ENCODE measurements at regions not wholly inside any gene's neighbourhood (a gene's known extent, or its start where the extent isn't known, plus 50 kb on each side); places are given as distances from the start of the nearest gene placed in this dataset.

DNA sequence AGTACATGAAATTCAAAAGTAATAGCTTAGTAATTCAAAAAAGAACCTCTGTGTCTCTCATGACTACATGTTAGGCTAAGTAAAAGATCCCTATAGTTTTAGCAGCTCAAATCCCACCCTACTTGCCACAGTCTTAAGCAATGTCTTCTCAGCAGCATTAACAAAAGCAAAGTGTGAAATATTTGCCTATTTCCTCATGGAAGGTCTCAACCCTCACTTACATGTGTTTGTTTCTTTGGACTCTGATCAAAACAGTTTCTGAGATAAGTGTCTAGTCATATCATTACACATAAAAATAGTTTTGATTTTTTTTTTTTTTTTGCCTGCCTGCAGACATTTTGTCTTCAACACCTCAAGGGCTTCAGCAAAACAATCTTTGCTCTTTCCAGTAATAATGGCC is 310.5 kb downstream of the CETN3 start:
- Histone ChIP-seq H3K27ac (no peak overlapping the region), H3K4me1 (no peaks in the 10 kb centered on the region), H3K27me3 (no peaks in the 10 kb centered on the region), H3K4me3 (no peak overlapping the region), H3K9me3 (no peaks in the 10 kb centered on the region), H3K36me3 (no peaks in the 10 kb centered on the region)
- TF ChIP-seq POLR2AphosphoS5 (IDR thresholded peaks at IDR 0.05) (no peak), EP300 (IDR thresholded peaks at IDR 0.05) (no peak), POLR2A (IDR thresholded peaks at IDR 0.05) (no peak), CTCF (IDR thresholded peaks at IDR 0.05) (no peak)
- ATAC-seq = no peak

- TF ChIP-seq EP300 (IDR thresholded peaks at IDR 0.05) (no peak), CTCF (IDR thresholded peaks at IDR 0.05) (no peak), POLR2AphosphoS5 (IDR thresholded peaks at IDR 0.05) (no peak), POLR2A (IDR thresholded peaks at IDR 0.05) (no peak)
- no peak for ATAC-seq
- H3K4me3 ChIP-seq = no peak overlapping the region
- no peaks in the 10 kb centered on the region for H3K36me3 ChIP-seq
- no peak overlapping the region for H3K27ac ChIP-seq
- H3K27me3 ChIP-seq = no peaks in the 10 kb centered on the region
- H3K4me1 ChIP-seq = no peaks in the 10 kb centered on the region
- WGBS, 2 donors (ENCODE audit: low coverage in 1 of 2) = 91 to 94% methylated on average over 4 of the region's 4 CpGs
- H3K9me3 ChIP-seq = no peaks in the 10 kb centered on the region
Measured at GRCh38 chr5:90097082-90097477, 312.5 kb downstream of the CETN3 start.

- no peak overlapping the region for H3K27ac ChIP-seq
- ATAC-seq = no peak
- WGBS, 2 donors (ENCODE audit: low coverage in 1 of 2) = 54 to 76% methylated on average over 2 to 6 of the region's 6 CpGs
- no peaks in the 10 kb centered on the region for H3K9me3 ChIP-seq
- TF ChIP-seq CTCF (IDR thresholded peaks at IDR 0.05) (no peak), EP300 (IDR thresholded peaks at IDR 0.05) (no peak), POLR2A (IDR thresholded peaks at IDR 0.05) (no peak)
- H3K27me3 ChIP-seq = no peaks in the 10 kb centered on the region
- no peak overlapping the region for H3K4me3 ChIP-seq
- no peaks in the 10 kb centered on the region for H3K36me3 ChIP-seq
- H3K4me1 ChIP-seq = no peaks in the 10 kb centered on the region
Measured at GRCh38 chr5:90096415-90097081, 313.0 kb downstream of the CETN3 start.

DNA sequence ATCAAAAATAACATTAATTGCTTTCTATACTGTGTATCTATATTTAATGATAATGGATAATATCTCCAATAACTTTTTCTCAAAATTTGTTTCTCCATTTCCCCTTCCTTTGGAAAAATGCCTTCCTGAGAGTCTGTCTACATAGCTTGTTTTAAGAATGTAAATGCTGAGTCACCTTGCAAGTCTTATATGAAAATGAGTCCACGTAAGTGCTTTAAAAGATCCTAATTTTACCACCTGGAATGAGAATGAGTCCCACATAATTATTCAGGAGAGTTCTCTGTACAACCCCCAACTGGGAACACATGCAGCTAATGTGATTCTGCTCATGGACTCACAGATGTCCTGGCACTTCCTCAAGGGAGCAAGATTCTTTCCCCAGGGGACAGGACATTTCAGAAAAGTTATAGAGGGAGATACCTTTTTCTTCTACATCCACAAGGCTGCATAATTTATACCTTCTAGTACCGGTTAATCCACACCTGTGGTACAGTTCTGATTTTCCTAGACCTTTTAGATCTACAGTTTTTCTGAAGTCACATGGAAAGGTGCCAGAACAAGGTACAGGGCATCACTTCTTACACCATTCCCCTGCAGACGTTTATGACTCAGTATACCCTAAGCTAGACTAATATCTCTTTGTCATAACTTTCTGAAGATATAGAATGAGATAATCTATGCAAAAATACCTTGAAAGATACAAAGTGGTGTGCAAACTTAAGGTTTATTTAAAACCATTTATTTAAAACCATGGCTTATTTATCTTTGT is 314.1 kb downstream of the CETN3 start:
- no peak for TF ChIP-seq EP300 (IDR thresholded peaks at IDR 0.05)
- no peak for TF ChIP-seq CTCF (IDR thresholded peaks at IDR 0.05)
- no peak for TF ChIP-seq POLR2A (IDR thresholded peaks at IDR 0.05)
- TF ChIP-seq POLR2AphosphoS5 (IDR thresholded peaks at IDR 0.05) = no peak
- WGBS, 2 donors (ENCODE audit: low coverage in 1 of 2) = 89 to 93% methylated on average over 2 to 3 of the region's 3 CpGs
- no peak for ATAC-seq
- no peaks in the 10 kb centered on the region for H3K9me3 ChIP-seq
- H3K27ac ChIP-seq = no peak overlapping the region
- H3K4me3 ChIP-seq = no peak overlapping the region
- H3K4me1 ChIP-seq = no peaks in the 10 kb centered on the region
- no peaks in the 10 kb centered on the region for H3K27me3 ChIP-seq
- H3K36me3 ChIP-seq = no peaks in the 10 kb centered on the region
